Esophagus muscularis mucosa (tissue), 4 donors: ENCODE measurements at regions not wholly inside any gene's neighbourhood (a gene's known extent, or its start where the extent isn't known, plus 50 kb on each side); places are given as distances from the start of the nearest gene placed in this dataset.

Experiments
- EP300 ChIP-seq: sonication (generic); formaldehyde crosslinking; IDR thresholded peaks from one replicate; pipeline ENCODE4 v1.6.1; 2017; ENCODE audit warnings: antibody characterized with exemption
- POLR2A ChIP-seq: fragments of 450-650 bp; IDR thresholded peaks from one replicate; pipeline ENCODE4 v1.6.1; 2017; ENCODE audit warnings: antibody characterized with exemption, moderate library complexity, mild to moderate bottlenecking, low read depth
- POLR2AphosphoS5 ChIP-seq, 2 donors: sonication (generic); formaldehyde crosslinking; IDR thresholded peaks; one replicate each; pipeline ENCODE4 v1.6.1; 2017; ENCODE audit warnings: antibody characterized with exemption in 2 of 2
- TF ChIP-seq, protein P1 (sequence below), 3 experiments: fragments of 200-600 bp in 2 of 3; fragments of 450-650 bp in 1 of 3; sonication (generic) in 2 of 3; IDR thresholded peaks; one replicate each; pipeline ENCODE4 v1.5.1; 2017 to 2019; ENCODE audit warnings: antibody characterized with exemption in 3 of 3, mild to moderate bottlenecking in 2 of 3, moderate library complexity in 1 of 3

DNA sequence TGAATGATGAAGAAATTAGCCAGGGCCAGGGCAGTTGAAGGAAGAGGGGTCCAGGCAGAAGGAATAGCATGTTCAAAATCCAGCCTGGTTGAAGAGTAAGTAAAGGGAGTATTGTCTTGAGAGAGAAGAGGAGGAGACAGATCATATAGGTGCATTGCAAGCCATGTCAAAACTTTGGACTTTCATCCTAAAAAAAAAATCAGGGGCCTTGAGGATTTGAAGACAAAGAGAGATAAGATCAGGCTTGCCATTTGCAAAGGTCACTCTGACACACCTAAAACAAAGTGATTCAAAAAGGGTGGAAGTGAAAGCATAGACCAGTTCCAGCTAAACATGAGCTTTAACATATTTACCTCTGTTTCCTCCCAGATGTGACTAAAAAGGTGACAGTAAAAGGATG is 95.7 kb upstream of the DRD2 start:
- TF ChIP-seq, protein P1, sequence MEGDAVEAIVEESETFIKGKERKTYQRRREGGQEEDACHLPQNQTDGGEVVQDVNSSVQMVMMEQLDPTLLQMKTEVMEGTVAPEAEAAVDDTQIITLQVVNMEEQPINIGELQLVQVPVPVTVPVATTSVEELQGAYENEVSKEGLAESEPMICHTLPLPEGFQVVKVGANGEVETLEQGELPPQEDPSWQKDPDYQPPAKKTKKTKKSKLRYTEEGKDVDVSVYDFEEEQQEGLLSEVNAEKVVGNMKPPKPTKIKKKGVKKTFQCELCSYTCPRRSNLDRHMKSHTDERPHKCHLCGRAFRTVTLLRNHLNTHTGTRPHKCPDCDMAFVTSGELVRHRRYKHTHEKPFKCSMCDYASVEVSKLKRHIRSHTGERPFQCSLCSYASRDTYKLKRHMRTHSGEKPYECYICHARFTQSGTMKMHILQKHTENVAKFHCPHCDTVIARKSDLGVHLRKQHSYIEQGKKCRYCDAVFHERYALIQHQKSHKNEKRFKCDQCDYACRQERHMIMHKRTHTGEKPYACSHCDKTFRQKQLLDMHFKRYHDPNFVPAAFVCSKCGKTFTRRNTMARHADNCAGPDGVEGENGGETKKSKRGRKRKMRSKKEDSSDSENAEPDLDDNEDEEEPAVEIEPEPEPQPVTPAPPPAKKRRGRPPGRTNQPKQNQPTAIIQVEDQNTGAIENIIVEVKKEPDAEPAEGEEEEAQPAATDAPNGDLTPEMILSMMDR (IDR thresholded peaks at IDR 0.05) = no peak
- no peak for TF ChIP-seq POLR2AphosphoS5 (IDR thresholded peaks at IDR 0.05)
- no peak for TF ChIP-seq POLR2A
- no peak for TF ChIP-seq EP300
